Left lung (tissue), 4 donors: ENCODE measurements at regions not wholly inside any gene's neighbourhood (a gene's known extent, or its start where the extent isn't known, plus 50 kb on each side); places are given as distances from the start of the nearest gene placed in this dataset.

Experiments
- ATAC-seq: fragments of 200-7000 bp; cut with Tn5 transposase; one replicate; pipeline ENCODE4 v1.9.1; 2020; ENCODE audit warnings: moderate library complexity
- DNase-seq, 4 donors: peaks; one replicate each; pipeline ENCODE4 v3.0.0-alpha.2; 2013 to 2020
- H3K27ac ChIP-seq, 2 donors: fragments of 200-600 bp; sonication (generic) in 1 of 2; one replicate each; pipeline versions ENCODE4 v1.5.0 to v1.8.0; 2020 to 2021
- H3K27me3 ChIP-seq, 2 donors: fragments of 200-600 bp; sonication (generic) in 1 of 2; one replicate each; pipeline versions ENCODE4 v1.5.0 to v1.8.0; 2020 to 2021
- H3K36me3 ChIP-seq, 2 donors: fragments of 200-600 bp; sonication (generic) in 1 of 2; one replicate each; pipeline versions ENCODE4 v1.5.0 to v1.8.0; 2020 to 2021
- H3K4me1 ChIP-seq, 2 donors: fragments of 200-600 bp; one replicate each; pipeline ENCODE4 v1.8.0; 2021
- H3K4me3 ChIP-seq, 2 donors: fragments of 200-600 bp; sonication (generic) in 1 of 2; one replicate each; pipeline versions ENCODE4 v1.5.0 to v1.8.0; 2020 to 2021; ENCODE audit warnings: mild to moderate bottlenecking in 1 of 2
- H3K9me3 ChIP-seq, 2 donors: fragments of 200-600 bp; sonication (generic) in 1 of 2; one replicate each; pipeline versions ENCODE4 v1.5.0 to v1.8.0; 2020 to 2021
- CTCF ChIP-seq, 2 donors: fragments of 200-600 bp; sonication (generic) in 1 of 2; IDR thresholded peaks; one replicate each; pipeline versions ENCODE4 v1.5.0 to v1.8.0; 2021; ENCODE audit warnings: antibody characterized with exemption in 2 of 2
- intact Hi-C, 2 donors: fragments of 100-400 bp; cut with DNase I; formaldehyde crosslinking; loops; one replicate each; pipeline versions ENCODE4 v1.11.2 to v1.14.2; 2022
- donor health status: DM: no; HTN: yes; CAD: no.
- donor health status: DM: no; HTN: no; CAD: no.

GRCh38 chr5:121415270-121415669, 436.4 kb upstream of the FTMT start:
- no peak for ATAC-seq
- no peaks in the 10 kb centered on the region for H3K36me3 ChIP-seq
- TF ChIP-seq CTCF (IDR thresholded peaks at IDR 0.05), result no peak
- no peak overlapping the region for H3K27ac ChIP-seq
- intact Hi-C loops, result no loop called here
- H3K4me3 ChIP-seq, result no peak overlapping the region
- H3K4me1 ChIP-seq, result no peaks in the 10 kb centered on the region
- no peak for DNase-seq
- H3K9me3 ChIP-seq, result peaks cover 0 to 3% of the 10 kb centered on the region in 2 donors
- H3K27me3 ChIP-seq, result no peaks in the 10 kb centered on the region

GRCh38 chr5:121421646-121422045, 430.0 kb upstream of the FTMT start:
- ATAC-seq, result no peak

GRCh38 chr5:121424976-121425375, 426.7 kb upstream of the FTMT start:
- peaks cover 0 to 1% of the 10 kb centered on the region in 2 donors for H3K9me3 ChIP-seq
- no peak for DNase-seq
- TF ChIP-seq CTCF (IDR thresholded peaks at IDR 0.05), result no peak
- no peak for ATAC-seq
- H3K36me3 ChIP-seq, result no peaks in the 10 kb centered on the region
- no peaks in the 10 kb centered on the region for H3K27me3 ChIP-seq
- H3K4me3 ChIP-seq, result no peak overlapping the region
- H3K27ac ChIP-seq, result no peak overlapping the region
- H3K4me1 ChIP-seq, result no peaks in the 10 kb centered on the region
- intact Hi-C loops, result no loop called here

More at GRCh38 chr5:121421646-121422045, 430.0 kb upstream of the FTMT start:
- Histone ChIP-seq H3K9me3 (no peaks in the 10 kb centered on the region), H3K27ac (no peak overlapping the region), H3K4me3 (no peak overlapping the region), H3K4me1 (no peaks in the 10 kb centered on the region), H3K36me3 (no peaks in the 10 kb centered on the region), H3K27me3 (no peaks in the 10 kb centered on the region)
- DNase-seq, result peak in 2 of 4 donors; percentile 7 to 12
- TF ChIP-seq CTCF (IDR thresholded peaks at IDR 0.05), result no peak
- intact Hi-C loops, result no loop called here

GRCh38 chr5:121426153-121426552, 425.5 kb upstream of the FTMT start:
- no peaks in the 10 kb centered on the region for H3K36me3 ChIP-seq
- no peak for ATAC-seq
- H3K27me3 ChIP-seq, result no peaks in the 10 kb centered on the region
- H3K4me1 ChIP-seq, result no peaks in the 10 kb centered on the region
- no peak overlapping the region for H3K27ac ChIP-seq
- intact Hi-C loops, result no loop called here
- DNase-seq, result no peak
- peaks cover 0 to 1% of the 10 kb centered on the region in 2 donors for H3K9me3 ChIP-seq
- no peak for TF ChIP-seq CTCF (IDR thresholded peaks at IDR 0.05)
- no peak overlapping the region for H3K4me3 ChIP-seq

- no peak for ATAC-seq
- no peaks in the 10 kb centered on the region for H3K27me3 ChIP-seq
- no peak for DNase-seq
- no peaks in the 10 kb centered on the region for H3K36me3 ChIP-seq
- TF ChIP-seq CTCF (IDR thresholded peaks at IDR 0.05), result no peak
- peaks cover 0 to 1% of the 10 kb centered on the region in 2 donors for H3K9me3 ChIP-seq
- H3K27ac ChIP-seq, result no peak overlapping the region
- no peak overlapping the region for H3K4me3 ChIP-seq
- no peaks in the 10 kb centered on the region for H3K4me1 ChIP-seq
- intact Hi-C loops, result no loop called here
These were observed 421.9 kb upstream of the FTMT start for GRCh38 chr5:121429761-121430160.
